HepG2 (cell line): ENCODE measurements at regions not wholly inside any gene's neighbourhood (a gene's known extent, or its start where the extent isn't known, plus 50 kb on each side); places are given as distances from the start of the nearest gene placed in this dataset.

Experiments used
- IRF1 ChIP-seq: sonication (generic); formaldehyde crosslinking; IDR thresholded peaks from 2 replicates; pipeline ENCODE4 v1.4.0; 2020; ENCODE audit warnings: low read depth, mild to moderate bottlenecking, missing genetic modification reagents
- KDM6A ChIP-seq: IDR thresholded peaks from 2 replicates; pipeline ENCODE4 v1.6.1; 2016; ENCODE audit warnings: low read depth
- RXRA ChIP-seq: sonication (generic); formaldehyde crosslinking; IDR thresholded peaks from 2 replicates; pipeline ENCODE4 v1.5.1; 2020; ENCODE audit warnings: missing genetic modification reagents
- RXRB ChIP-seq: IDR thresholded peaks from 2 replicates; pipeline ENCODE4 v1.6.1; 2016; ENCODE audit warnings: borderline replicate concordance, missing genetic modification reagents, missing compliant biosample characterization
- TAF15 ChIP-seq: fragments of 200-400 bp; formaldehyde crosslinking; IDR thresholded peaks from one replicate; pipeline ENCODE4 v1.6.1; 2018; ENCODE audit warnings: mild to moderate bottlenecking, low read depth, low read length; ENCODE audit not compliant: poor library complexity, severe bottlenecking
- THYN1 ChIP-seq: sonication (generic); formaldehyde crosslinking; IDR thresholded peaks from 2 replicates; pipeline ENCODE4 v1.8.1; 2023; ENCODE audit warnings: low read depth, mild to moderate bottlenecking, moderate library complexity, missing genetic modification reagents, borderline replicate concordance
- ZFAT ChIP-seq: sonication (generic); formaldehyde crosslinking; conservative IDR thresholded peaks from 2 replicates; pipeline ENCODE4 v1.8.1; 2023; ENCODE audit warnings: missing genetic modification reagents, inconsistent platforms
- ZNF224 ChIP-seq: sonication (generic); formaldehyde crosslinking; IDR thresholded peaks from 2 replicates; pipeline ENCODE4 v1.5.0; 2020; ENCODE audit warnings: mild to moderate bottlenecking, missing genetic modification reagents
- ZNF296 ChIP-seq: sonication (generic); formaldehyde crosslinking; conservative IDR thresholded peaks from 2 replicates; pipeline ENCODE4 v1.5.0; 2020; ENCODE audit warnings: mild to moderate bottlenecking, missing genetic modification reagents
- ZNF430 ChIP-seq: sonication (generic); formaldehyde crosslinking; IDR thresholded peaks from 2 replicates; pipeline ENCODE4 v1.9.0; 2021; ENCODE audit warnings: mild to moderate bottlenecking, missing genetic modification reagents
- ZNF574 ChIP-seq: sonication (generic); formaldehyde crosslinking; IDR thresholded peaks from 2 replicates; pipeline ENCODE4 v1.4.0; 2020; ENCODE audit warnings: missing genetic modification reagents
- ZNF605 ChIP-seq: sonication (generic); formaldehyde crosslinking; IDR thresholded peaks from 2 replicates; pipeline ENCODE4 v1.8.0; 2022; ENCODE audit warnings: mild to moderate bottlenecking, missing genetic modification reagents
- ZNF614 ChIP-seq: IDR thresholded peaks from 2 replicates; pipeline ENCODE4 v1.6.1; 2018; ENCODE audit warnings: missing biosample characterization, missing genetic modification reagents, inconsistent platforms, borderline replicate concordance
- ZNF703 ChIP-seq: sonication (generic); formaldehyde crosslinking; IDR thresholded peaks from 2 replicates; pipeline ENCODE4 v1.5.1; 2020; ENCODE audit warnings: missing genetic modification reagents, mild to moderate bottlenecking, moderate library complexity, borderline replicate concordance
- TF ChIP-seq, protein P1 (sequence below): sonication (generic); formaldehyde crosslinking; IDR thresholded peaks from 2 replicates; pipeline ENCODE4 v1.4.0; 2020; ENCODE audit warnings: missing genetic modification reagents, borderline replicate concordance
- TF ChIP-seq, protein P2 (sequence below): IDR thresholded peaks from 2 replicates; pipeline ENCODE4 v1.4.0; 2020; ENCODE audit warnings: mild to moderate bottlenecking, missing genetic modification reagents
- TF ChIP-seq, protein P3 (sequence below): IDR thresholded peaks from 2 replicates; pipeline ENCODE4 v1.6.1; 2018; ENCODE audit warnings: missing genetic modification reagents, mild to moderate bottlenecking, missing compliant biosample characterization
- TF ChIP-seq, protein P4 (sequence below): sonication (generic); formaldehyde crosslinking; IDR thresholded peaks from 2 replicates; pipeline ENCODE4 v1.5.0; 2020; ENCODE audit warnings: mild to moderate bottlenecking, missing genetic modification reagents, moderate library complexity

DNA sequence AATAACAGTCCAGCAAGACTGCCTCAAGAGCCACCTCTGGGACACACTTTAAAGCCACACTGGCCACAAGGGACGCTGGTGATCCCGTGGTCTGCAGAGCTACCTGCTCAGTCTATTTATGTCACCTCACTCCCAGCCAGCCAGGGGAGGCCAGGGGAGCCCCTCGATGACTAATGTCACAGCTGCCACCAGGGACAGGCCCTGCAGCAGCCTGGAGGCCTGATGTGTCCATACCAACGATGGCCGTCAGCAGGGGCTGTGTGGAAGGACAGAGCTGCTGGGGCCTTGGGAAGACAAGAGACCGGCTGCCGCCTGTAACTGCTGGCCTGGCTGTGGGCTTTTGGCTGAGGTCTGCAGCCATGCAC is 71.0 kb downstream of the SIK1 start (continued):
- no peak; the same call in 1 of the 2 replicates for TF ChIP-seq RXRB (CRISPR knock-in tag)
- TF ChIP-seq, protein P1, sequence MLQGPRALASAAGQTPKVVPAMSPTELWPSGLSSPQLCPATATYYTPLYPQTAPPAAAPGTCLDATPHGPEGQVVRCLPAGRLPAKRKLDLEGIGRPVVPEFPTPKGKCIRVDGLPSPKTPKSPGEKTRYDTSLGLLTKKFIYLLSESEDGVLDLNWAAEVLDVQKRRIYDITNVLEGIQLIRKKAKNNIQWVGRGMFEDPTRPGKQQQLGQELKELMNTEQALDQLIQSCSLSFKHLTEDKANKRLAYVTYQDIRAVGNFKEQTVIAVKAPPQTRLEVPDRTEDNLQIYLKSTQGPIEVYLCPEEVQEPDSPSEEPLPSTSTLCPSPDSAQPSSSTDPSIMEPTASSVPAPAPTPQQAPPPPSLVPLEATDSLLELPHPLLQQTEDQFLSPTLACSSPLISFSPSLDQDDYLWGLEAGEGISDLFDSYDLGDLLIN (CRISPR knock-in tag): no peak
- TF ChIP-seq ZNF614: 0 out of 2 replicates have a peak, but pooled peaks have one; percentile 15
- peak; percentile 59; the same call in 1 of the 2 replicates for TF ChIP-seq ZNF605
- TF ChIP-seq, protein P2, sequence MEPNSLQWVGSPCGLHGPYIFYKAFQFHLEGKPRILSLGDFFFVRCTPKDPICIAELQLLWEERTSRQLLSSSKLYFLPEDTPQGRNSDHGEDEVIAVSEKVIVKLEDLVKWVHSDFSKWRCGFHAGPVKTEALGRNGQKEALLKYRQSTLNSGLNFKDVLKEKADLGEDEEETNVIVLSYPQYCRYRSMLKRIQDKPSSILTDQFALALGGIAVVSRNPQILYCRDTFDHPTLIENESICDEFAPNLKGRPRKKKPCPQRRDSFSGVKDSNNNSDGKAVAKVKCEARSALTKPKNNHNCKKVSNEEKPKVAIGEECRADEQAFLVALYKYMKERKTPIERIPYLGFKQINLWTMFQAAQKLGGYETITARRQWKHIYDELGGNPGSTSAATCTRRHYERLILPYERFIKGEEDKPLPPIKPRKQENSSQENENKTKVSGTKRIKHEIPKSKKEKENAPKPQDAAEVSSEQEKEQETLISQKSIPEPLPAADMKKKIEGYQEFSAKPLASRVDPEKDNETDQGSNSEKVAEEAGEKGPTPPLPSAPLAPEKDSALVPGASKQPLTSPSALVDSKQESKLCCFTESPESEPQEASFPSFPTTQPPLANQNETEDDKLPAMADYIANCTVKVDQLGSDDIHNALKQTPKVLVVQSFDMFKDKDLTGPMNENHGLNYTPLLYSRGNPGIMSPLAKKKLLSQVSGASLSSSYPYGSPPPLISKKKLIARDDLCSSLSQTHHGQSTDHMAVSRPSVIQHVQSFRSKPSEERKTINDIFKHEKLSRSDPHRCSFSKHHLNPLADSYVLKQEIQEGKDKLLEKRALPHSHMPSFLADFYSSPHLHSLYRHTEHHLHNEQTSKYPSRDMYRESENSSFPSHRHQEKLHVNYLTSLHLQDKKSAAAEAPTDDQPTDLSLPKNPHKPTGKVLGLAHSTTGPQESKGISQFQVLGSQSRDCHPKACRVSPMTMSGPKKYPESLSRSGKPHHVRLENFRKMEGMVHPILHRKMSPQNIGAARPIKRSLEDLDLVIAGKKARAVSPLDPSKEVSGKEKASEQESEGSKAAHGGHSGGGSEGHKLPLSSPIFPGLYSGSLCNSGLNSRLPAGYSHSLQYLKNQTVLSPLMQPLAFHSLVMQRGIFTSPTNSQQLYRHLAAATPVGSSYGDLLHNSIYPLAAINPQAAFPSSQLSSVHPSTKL (CRISPR knock-in tag): peak; percentile 38; the same call in 1 of the 2 replicates
- TF ChIP-seq, protein P3, sequence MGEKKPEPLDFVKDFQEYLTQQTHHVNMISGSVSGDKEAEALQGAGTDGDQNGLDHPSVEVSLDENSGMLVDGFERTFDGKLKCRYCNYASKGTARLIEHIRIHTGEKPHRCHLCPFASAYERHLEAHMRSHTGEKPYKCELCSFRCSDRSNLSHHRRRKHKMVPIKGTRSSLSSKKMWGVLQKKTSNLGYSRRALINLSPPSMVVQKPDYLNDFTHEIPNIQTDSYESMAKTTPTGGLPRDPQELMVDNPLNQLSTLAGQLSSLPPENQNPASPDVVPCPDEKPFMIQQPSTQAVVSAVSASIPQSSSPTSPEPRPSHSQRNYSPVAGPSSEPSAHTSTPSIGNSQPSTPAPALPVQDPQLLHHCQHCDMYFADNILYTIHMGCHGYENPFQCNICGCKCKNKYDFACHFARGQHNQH (CRISPR knock-in tag): no peak; the same call in 1 of the 2 replicates
- TF ChIP-seq ZNF430 (CRISPR knock-in tag): 0 out of 2 replicates have a peak, but pooled peaks have one; percentile 54
- TF ChIP-seq IRF1 (CRISPR knock-in tag): no peak
- TF ChIP-seq RXRA: peak; percentile 42
- no peak for TF ChIP-seq ZNF224 (CRISPR knock-in tag)
- TF ChIP-seq, protein P4, sequence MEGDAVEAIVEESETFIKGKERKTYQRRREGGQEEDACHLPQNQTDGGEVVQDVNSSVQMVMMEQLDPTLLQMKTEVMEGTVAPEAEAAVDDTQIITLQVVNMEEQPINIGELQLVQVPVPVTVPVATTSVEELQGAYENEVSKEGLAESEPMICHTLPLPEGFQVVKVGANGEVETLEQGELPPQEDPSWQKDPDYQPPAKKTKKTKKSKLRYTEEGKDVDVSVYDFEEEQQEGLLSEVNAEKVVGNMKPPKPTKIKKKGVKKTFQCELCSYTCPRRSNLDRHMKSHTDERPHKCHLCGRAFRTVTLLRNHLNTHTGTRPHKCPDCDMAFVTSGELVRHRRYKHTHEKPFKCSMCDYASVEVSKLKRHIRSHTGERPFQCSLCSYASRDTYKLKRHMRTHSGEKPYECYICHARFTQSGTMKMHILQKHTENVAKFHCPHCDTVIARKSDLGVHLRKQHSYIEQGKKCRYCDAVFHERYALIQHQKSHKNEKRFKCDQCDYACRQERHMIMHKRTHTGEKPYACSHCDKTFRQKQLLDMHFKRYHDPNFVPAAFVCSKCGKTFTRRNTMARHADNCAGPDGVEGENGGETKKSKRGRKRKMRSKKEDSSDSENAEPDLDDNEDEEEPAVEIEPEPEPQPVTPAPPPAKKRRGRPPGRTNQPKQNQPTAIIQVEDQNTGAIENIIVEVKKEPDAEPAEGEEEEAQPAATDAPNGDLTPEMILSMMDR (CRISPR knock-in tag): peak; percentile 72
- TF ChIP-seq KDM6A (CRISPR knock-in tag): no peak
- no peak for TF ChIP-seq TAF15
- no peak for TF ChIP-seq ZNF703
- no peak for TF ChIP-seq THYN1 (CRISPR knock-in tag)
- no peak for TF ChIP-seq ZFAT (CRISPR knock-in tag)
- TF ChIP-seq ZNF296 (CRISPR knock-in tag): no peak
- peak; percentile 32; the same call in 1 of the 2 replicates for TF ChIP-seq ZNF574 (CRISPR knock-in tag)
